ENCODE measurements at regions not wholly inside any gene's neighbourhood (a gene's known extent, or its start where the extent isn't known, plus 50 kb on each side); places are given as distances from the start of the nearest gene placed in this dataset.

- TF ChIP-seq POLR2A (IDR thresholded peaks at IDR 0.05; ENCODE audit: low read depth) (no peak), CTCF (IDR thresholded peaks at IDR 0.05) (no peak), POLR2AphosphoS5 (IDR thresholded peaks at IDR 0.05) (no peak), EP300 (IDR thresholded peaks at IDR 0.05) (no peak)
Measured at GRCh38 chr7:26534649-26535482, 243.2 kb downstream of the SNX10 start.

Measured in esophagus muscularis mucosa (tissue), 4 donors.